Stimulated activated naive B cell treated with anti-CD40 and anti-IgM and Interleukin-4, amounts not matched to agents 10 μg/mL and 1 μg/mL and 100 μg/mL, for 72 hours (primary cell): ENCODE measurements at regions not wholly inside any gene's neighbourhood (a gene's known extent, or its start where the extent isn't known, plus 50 kb on each side); places are given as distances from the start of the nearest gene placed in this dataset.

Experiments
- ATAC-seq, 2 donors: fragments of 150-1000 bp; cut with Tn5 transposase; replicated peaks; 2 replicates each; pipeline ENCODE4 v1.10.0; 2021; ENCODE audit warnings: moderate library complexity in 1 of 2
- DNase-seq: peaks from one replicate; pipeline ENCODE4 v3.0.0; 2021
- H3K27ac Mint-ChIP-seq: one replicate; pipeline ENCODE4 v1.8.0; 2022; ENCODE audit warnings: mild to moderate bottlenecking, mixed read lengths
- H3K27me3 Mint-ChIP-seq, 2 donors: one replicate each; pipeline ENCODE4 v1.8.0; 2022; ENCODE audit warnings: mixed read lengths in 2 of 2
- H3K36me3 Mint-ChIP-seq, 2 donors: one replicate each; pipeline ENCODE4 v1.8.0; 2022; ENCODE audit warnings: mixed read lengths in 2 of 2, mild to moderate bottlenecking in 1 of 2
- H3K4me1 Mint-ChIP-seq, 2 donors: one replicate each; pipeline ENCODE4 v1.8.0; 2022; ENCODE audit warnings: mixed read lengths in 2 of 2, mild to moderate bottlenecking in 1 of 2
- H3K4me3 Mint-ChIP-seq, 2 donors: one replicate each; pipeline ENCODE4 v1.8.0; 2022; ENCODE audit warnings: mild to moderate bottlenecking in 2 of 2, mixed read lengths in 2 of 2, moderate library complexity in 1 of 2
- H3K9me3 Mint-ChIP-seq, 2 donors: one replicate each; pipeline ENCODE4 v1.8.0; 2022; ENCODE audit warnings: mixed read lengths in 2 of 2, mild to moderate bottlenecking in 1 of 2

DNA sequence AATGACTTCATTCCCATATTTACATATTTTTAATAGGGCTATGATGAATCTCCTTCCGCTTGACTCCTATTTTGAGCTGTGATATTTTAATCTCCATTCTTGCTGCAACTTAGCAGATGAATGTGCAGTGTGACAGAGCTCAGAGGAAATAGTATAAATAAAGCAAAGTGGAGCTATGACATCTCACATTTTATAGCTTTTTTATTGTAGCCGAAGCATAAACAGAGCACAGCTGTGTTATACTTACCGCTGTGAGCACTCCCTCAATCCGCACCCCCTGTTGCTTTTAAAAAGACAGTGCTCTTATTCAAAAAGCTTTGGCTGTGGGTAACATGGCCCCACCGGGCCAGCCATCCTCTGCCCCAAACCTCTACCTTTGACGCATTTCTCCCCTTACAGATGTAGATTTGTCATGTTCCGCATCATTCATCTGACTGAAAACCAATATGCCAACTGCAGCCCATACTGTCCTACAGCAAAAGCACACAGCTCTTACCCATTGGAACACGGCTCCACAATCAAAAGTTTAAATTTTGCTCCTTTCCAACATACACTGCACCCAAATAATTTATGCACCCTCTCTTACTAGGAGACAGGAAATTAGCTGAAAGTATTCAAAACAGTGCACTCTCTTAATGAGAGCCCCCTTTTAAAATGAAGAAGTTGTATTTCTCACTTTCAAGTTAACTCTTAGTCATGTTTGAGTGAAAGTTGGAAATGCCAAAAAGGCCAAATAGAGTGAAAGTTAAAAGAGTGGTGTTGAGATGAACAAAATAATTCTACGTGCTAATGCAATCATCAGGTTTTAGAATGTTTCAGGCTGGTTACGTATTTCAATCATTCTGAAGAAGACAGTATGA, 429.3 kb upstream of the SOX5 start:
- H3K4me3 Mint-ChIP-seq, result peak overlapping the region; percentile 67 to 79
- peak; percentile 86 to 88 for ATAC-seq

DNA sequence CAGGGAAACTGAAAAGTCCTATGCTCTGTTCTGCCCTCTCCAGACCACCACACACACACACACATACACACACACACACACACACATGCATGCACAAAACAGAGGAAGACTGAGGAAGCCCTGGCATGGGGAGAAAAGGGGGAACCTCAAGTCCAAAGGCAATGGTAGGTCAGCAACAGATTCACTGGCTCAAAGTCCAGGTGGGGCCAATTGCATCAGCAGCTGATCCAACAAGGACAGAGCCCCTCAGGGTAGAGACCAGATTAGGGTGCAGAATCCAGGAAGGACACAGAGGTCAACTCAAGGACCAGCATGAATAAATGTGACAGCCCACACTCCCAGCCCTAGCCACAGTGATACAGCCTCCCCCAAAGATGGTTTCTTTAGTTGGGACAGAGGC, 425.0 kb upstream of the SOX5 start:
- Mint-ChIP-seq H3K4me1 (peaks cover 12 to 15% of the 10 kb centered on the region in 2 donors), H3K27ac (no peak overlapping the region), H3K27me3 (no peaks in the 10 kb centered on the region), H3K36me3 (no peaks in the 10 kb centered on the region), H3K9me3 (no peaks in the 10 kb centered on the region), H3K4me3 (no peak overlapping the region)
- no peak for DNase-seq
- no peak for ATAC-seq

More for the DNA sequence above, 429.3 kb upstream of the SOX5 start:
- Mint-ChIP-seq H3K4me1 (peaks cover 24 to 27% of the 10 kb centered on the region in 2 donors), H3K36me3 (peaks cover 0 to 8% of the 10 kb centered on the region in 2 donors), H3K27ac (peak overlapping the region; percentile 84), H3K27me3 (no peaks in the 10 kb centered on the region), H3K9me3 (peaks cover 10 to 11% of the 10 kb centered on the region in 2 donors)
- peak; percentile 49 for DNase-seq

DNA sequence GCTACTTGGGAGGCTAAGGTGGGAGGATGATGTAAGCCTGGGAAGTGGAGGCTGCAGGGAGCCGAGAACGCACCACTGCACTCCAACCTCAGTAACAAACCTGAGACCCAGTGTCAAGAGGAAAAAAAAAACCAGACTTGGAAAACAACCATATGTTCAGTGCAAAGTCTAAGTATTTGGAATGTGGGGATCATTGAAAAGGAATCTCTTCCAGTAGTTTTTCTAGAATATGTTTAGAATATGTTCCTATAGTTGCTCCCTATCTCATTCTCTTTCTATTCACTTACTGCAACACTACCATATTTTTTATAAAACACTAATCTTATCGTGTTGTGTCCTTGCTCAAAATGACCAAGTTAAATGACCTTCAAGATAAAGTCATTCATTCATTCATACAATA, 423.5 kb upstream of the SOX5 start:
- Mint-ChIP-seq H3K4me1 (peaks cover under 1 to 2% of the 10 kb centered on the region in 2 donors), H3K36me3 (no peaks in the 10 kb centered on the region), H3K9me3 (no peaks in the 10 kb centered on the region), H3K27me3 (no peaks in the 10 kb centered on the region), H3K27ac (no peak overlapping the region), H3K4me3 (no peak overlapping the region)
- no peak for ATAC-seq
- DNase-seq, result no peak

GRCh38 chr12:24366514-24366913, 417.0 kb upstream of the SOX5 start:
- Mint-ChIP-seq H3K27ac (no peak overlapping the region), H3K4me1 (peaks cover 6 to 14% of the 10 kb centered on the region in 2 donors), H3K27me3 (no peaks in the 10 kb centered on the region), H3K9me3 (no peaks in the 10 kb centered on the region), H3K36me3 (no peaks in the 10 kb centered on the region), H3K4me3 (no peak overlapping the region)
- no peak for DNase-seq
- no peak for ATAC-seq

DNA sequence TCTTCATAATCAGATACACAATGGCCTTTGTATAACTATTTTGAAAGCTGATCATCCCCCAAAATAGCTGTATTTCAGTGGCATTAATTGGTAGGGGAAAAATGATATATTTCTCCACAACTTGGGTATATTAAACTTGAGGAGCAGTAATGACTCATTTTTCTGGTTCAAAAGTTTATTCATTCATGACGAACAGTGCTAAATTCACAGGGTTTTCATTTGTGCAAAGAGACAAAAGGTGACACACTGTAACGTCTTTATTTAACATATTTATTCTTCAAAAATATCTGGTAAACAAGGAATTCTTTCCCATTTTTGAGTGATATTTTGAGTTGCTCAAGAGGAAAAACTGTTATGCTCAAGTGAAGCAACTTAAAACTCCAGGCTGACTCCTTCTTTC, 415.5 kb upstream of the SOX5 start:
- H3K27me3 Mint-ChIP-seq, result no peaks in the 10 kb centered on the region
- no peak for DNase-seq
- peaks cover 11 to 26% of the 10 kb centered on the region in 2 donors for H3K4me1 Mint-ChIP-seq
- ATAC-seq, result no peak
- H3K4me3 Mint-ChIP-seq, result no peak overlapping the region
- no peak overlapping the region for H3K27ac Mint-ChIP-seq
- no peaks in the 10 kb centered on the region for H3K9me3 Mint-ChIP-seq
- no peaks in the 10 kb centered on the region for H3K36me3 Mint-ChIP-seq

- no peak for DNase-seq
- Mint-ChIP-seq H3K9me3 (no peaks in the 10 kb centered on the region), H3K36me3 (no peaks in the 10 kb centered on the region), H3K27me3 (no peaks in the 10 kb centered on the region), H3K4me1 (peaks cover 14 to 30% of the 10 kb centered on the region in 2 donors), H3K4me3 (no peak overlapping the region), H3K27ac (no peak overlapping the region)
- ATAC-seq, result no peak
Observed at GRCh38 chr12:24363177-24363754, 413.8 kb upstream of the SOX5 start.

GRCh38 chr12:24361877-24362580, 412.6 kb upstream of the SOX5 start:
- no peaks in the 10 kb centered on the region for H3K9me3 Mint-ChIP-seq
- H3K4me3 Mint-ChIP-seq, result peak overlapping the region in 1 of 2 donors; percentile 44
- H3K4me1 Mint-ChIP-seq, result peaks cover 14 to 30% of the 10 kb centered on the region in 2 donors
- no peaks in the 10 kb centered on the region for H3K36me3 Mint-ChIP-seq
- H3K27ac Mint-ChIP-seq, result peak overlapping the region; percentile 25
- H3K27me3 Mint-ChIP-seq, result no peaks in the 10 kb centered on the region
- ATAC-seq (peak; percentile 55 to 63), DNase-seq (no peak)

- Mint-ChIP-seq H3K4me3 (no peak overlapping the region), H3K9me3 (no peaks in the 10 kb centered on the region), H3K27me3 (no peaks in the 10 kb centered on the region), H3K4me1 (peaks cover 18 to 24% of the 10 kb centered on the region in 2 donors), H3K27ac (no peak overlapping the region), H3K36me3 (no peaks in the 10 kb centered on the region)
- DNase-seq, result no peak
- peak in 1 of 2 donors; percentile 64 for ATAC-seq
Observed at GRCh38 chr12:24360907-24361306, 411.4 kb upstream of the SOX5 start.

- no peak for DNase-seq
- Mint-ChIP-seq H3K36me3 (no peaks in the 10 kb centered on the region), H3K4me1 (peaks cover 18 to 24% of the 10 kb centered on the region in 2 donors), H3K27me3 (no peaks in the 10 kb centered on the region), H3K4me3 (no peak overlapping the region), H3K9me3 (no peaks in the 10 kb centered on the region), H3K27ac (no peak overlapping the region)
- peak in 1 of 2 donors; percentile 70 for ATAC-seq
Observed at GRCh38 chr12:24360461-24360860, 411.0 kb upstream of the SOX5 start.

DNA sequence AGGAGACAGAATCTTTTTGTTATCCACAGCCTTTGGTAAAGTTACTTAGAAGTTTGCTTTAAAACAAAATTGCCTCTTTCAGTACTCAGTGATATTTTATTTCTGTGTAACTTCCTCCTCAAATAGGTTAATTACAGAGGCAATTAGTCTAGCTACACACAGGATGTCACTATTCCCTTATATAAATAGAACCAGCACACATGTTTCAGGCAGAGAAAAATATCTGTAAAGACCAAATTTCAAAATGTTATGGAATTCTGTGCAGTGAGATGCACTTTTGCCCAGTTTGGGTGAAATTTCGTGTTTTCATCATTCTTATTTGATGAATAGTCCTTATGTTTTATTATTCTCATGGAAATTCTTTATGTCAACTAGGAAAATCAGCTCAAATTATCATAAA, 410.6 kb upstream of the SOX5 start:
- peaks cover 18 to 24% of the 10 kb centered on the region in 2 donors for H3K4me1 Mint-ChIP-seq
- H3K4me3 Mint-ChIP-seq, result no peak overlapping the region
- H3K27me3 Mint-ChIP-seq, result no peaks in the 10 kb centered on the region
- DNase-seq, result no peak
- no peaks in the 10 kb centered on the region for H3K9me3 Mint-ChIP-seq
- H3K36me3 Mint-ChIP-seq, result no peaks in the 10 kb centered on the region
- no peak overlapping the region for H3K27ac Mint-ChIP-seq
- ATAC-seq, result peak in 1 of 2 donors; percentile 41

DNA sequence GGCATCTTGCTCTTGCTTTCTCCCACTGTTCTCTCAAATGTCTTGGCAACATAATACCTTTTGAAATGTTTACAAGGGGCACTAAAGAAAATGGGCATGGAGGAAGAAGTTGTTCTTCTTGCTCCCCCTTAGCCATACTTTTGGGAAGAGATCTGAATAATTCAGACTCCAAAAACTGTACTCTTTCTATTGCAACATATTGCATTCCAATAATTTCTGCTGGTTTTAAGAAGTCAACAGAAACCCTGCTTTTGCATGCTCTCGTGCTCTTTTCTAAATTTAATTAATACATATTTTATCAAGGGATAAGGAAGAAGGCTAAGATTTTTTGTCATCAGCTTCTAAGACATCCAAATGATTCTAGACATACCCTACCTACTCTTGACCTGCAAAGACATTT, 409.9 kb upstream of the SOX5 start:
- no peaks in the 10 kb centered on the region for H3K27me3 Mint-ChIP-seq
- no peak for DNase-seq
- ATAC-seq, result no peak
- no peak overlapping the region for H3K27ac Mint-ChIP-seq
- H3K36me3 Mint-ChIP-seq, result no peaks in the 10 kb centered on the region
- no peaks in the 10 kb centered on the region for H3K9me3 Mint-ChIP-seq
- no peak overlapping the region for H3K4me3 Mint-ChIP-seq
- peaks cover 18 to 24% of the 10 kb centered on the region in 2 donors for H3K4me1 Mint-ChIP-seq

- no peaks in the 10 kb centered on the region for H3K36me3 Mint-ChIP-seq
- ATAC-seq, result no peak
- no peak overlapping the region for H3K27ac Mint-ChIP-seq
- peaks cover 12 to 14% of the 10 kb centered on the region in 2 donors for H3K4me1 Mint-ChIP-seq
- H3K27me3 Mint-ChIP-seq, result no peaks in the 10 kb centered on the region
- H3K4me3 Mint-ChIP-seq, result no peak overlapping the region
- DNase-seq, result no peak
- no peaks in the 10 kb centered on the region for H3K9me3 Mint-ChIP-seq
Observed at GRCh38 chr12:24356240-24356804, 406.9 kb upstream of the SOX5 start.

GRCh38 chr12:24352363-24352762, 402.9 kb upstream of the SOX5 start:
- Mint-ChIP-seq H3K27me3 (no peaks in the 10 kb centered on the region), H3K4me3 (no peak overlapping the region), H3K27ac (no peak overlapping the region), H3K4me1 (peaks cover 14 to 18% of the 10 kb centered on the region in 2 donors), H3K36me3 (peaks cover 7 to 8% of the 10 kb centered on the region in 2 donors), H3K9me3 (peaks cover 8 to 9% of the 10 kb centered on the region in 2 donors)
- ATAC-seq, result no peak
- no peak for DNase-seq

DNA sequence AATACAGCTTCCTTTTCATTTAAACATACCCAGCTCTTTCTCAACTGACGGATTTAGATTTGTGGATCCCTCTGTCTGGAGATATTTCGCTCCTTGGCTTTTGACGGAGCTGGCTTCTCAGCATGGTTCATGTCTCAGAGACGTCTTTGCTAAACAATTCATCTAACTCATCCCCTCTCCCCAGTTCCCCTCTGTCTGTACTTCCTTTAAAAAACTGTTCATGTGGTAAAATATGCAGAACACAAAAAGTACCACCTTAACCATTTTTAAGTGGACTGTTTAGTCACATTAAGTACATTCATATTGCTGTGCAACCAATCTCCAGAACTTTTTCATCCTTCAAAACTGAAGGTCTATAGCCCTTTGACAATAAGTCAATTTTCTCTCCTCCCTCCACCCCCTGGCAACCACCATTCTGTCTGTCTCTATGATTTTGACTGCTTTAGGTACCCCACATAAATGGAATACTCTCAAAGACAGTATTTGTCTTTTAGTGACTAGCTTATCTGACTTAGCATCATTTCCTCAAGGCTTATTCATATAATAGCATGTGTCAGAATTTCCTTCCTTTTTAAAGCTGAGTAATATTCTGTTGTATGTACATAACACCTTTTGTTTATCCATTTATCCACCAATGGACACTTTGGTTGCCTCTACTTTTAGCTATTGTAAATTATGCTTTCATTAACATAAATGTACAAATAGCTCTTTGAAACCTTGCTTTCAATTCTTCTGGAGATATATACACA, 399.8 kb upstream of the SOX5 start:
- DNase-seq (no peak), ATAC-seq (peak; percentile 68 to 70)
- H3K4me3 Mint-ChIP-seq, result no peak overlapping the region
- H3K4me1 Mint-ChIP-seq, result peaks cover 11 to 18% of the 10 kb centered on the region in 2 donors
- no peaks in the 10 kb centered on the region for H3K27me3 Mint-ChIP-seq
- no peak overlapping the region for H3K27ac Mint-ChIP-seq
- peaks cover 7 to 8% of the 10 kb centered on the region in 2 donors for H3K36me3 Mint-ChIP-seq
- peaks cover 8 to 9% of the 10 kb centered on the region in 2 donors for H3K9me3 Mint-ChIP-seq
